ENCODE measurements at regions not wholly inside any gene's neighbourhood (a gene's known extent, or its start where the extent isn't known, plus 50 kb on each side); places are given as distances from the start of the nearest gene placed in this dataset.
"Not testable (repeated sequence)": the region's sequence is repeated elsewhere in the genome, so short reads cannot be mapped to it uniquely, and the experiment has no call there.

- DNase-seq: not testable (repeated sequence)
These were observed 90.2 kb upstream of the SLC45A1 start for GRCh38 chr1:8227674-8228073.

GRCh38 chr1:8226747-8227146 is 91.2 kb upstream of the SLC45A1 start:
- no peak for DNase-seq

GRCh38 chr1:8226024-8226423 is 91.9 kb upstream of the SLC45A1 start:
- DNase-seq: not testable (repeated sequence)

GRCh38 chr1:8223526-8223925 is 94.4 kb upstream of the SLC45A1 start:
- no peak for DNase-seq

- no peak for DNase-seq
These were observed 95.1 kb upstream of the SLC45A1 start for GRCh38 chr1:8222789-8223188.

- no peak for DNase-seq
These were observed 98.4 kb upstream of the SLC45A1 start for GRCh38 chr1:8219530-8219929.

GRCh38 chr1:8218351-8219092 is 99.4 kb upstream of the SLC45A1 start:
- no peak for DNase-seq

GRCh38 chr1:8217809-8218208 is 100.1 kb upstream of the SLC45A1 start:
- no peak for DNase-seq

- DNase-seq: peak; percentile 68
These were observed 100.8 kb upstream of the SLC45A1 start for GRCh38 chr1:8217011-8217711.

- no peak for DNase-seq
These were observed 101.9 kb upstream of the SLC45A1 start for GRCh38 chr1:8216005-8216404.

- DNase-seq: no peak
These were observed 103.3 kb upstream of the SLC45A1 start for GRCh38 chr1:8214501-8215173.

- no peak for DNase-seq
These were observed 104.2 kb upstream of the SLC45A1 start for GRCh38 chr1:8213676-8214075.

GRCh38 chr1:8213136-8213535 is 104.8 kb upstream of the SLC45A1 start:
- no peak for DNase-seq

GRCh38 chr1:8212580-8213031 is 105.3 kb upstream of the SLC45A1 start:
- no peak for DNase-seq

GRCh38 chr1:8211883-8212579 is 105.9 kb upstream of the SLC45A1 start:
- DNase-seq: no peak

- DNase-seq: no peak
These were observed 106.5 kb upstream of the SLC45A1 start for GRCh38 chr1:8211251-8211882.

- no peak for DNase-seq
These were observed 110.7 kb upstream of the SLC45A1 start for GRCh38 chr1:8207202-8207601.

- DNase-seq: no peak
These were observed 111.5 kb upstream of the SLC45A1 start for GRCh38 chr1:8206391-8206790.

- DNase-seq: no peak
These were observed 112.1 kb upstream of the SLC45A1 start for GRCh38 chr1:8205771-8206170.

- DNase-seq: no peak
These were observed 113.1 kb upstream of the SLC45A1 start for GRCh38 chr1:8204826-8205225.

GRCh38 chr1:8203551-8203950 is 114.4 kb upstream of the SLC45A1 start:
- DNase-seq: no peak

- no peak for DNase-seq
These were observed 114.9 kb upstream of the SLC45A1 start for GRCh38 chr1:8203056-8203455.

Measured in activated CD8-positive, alpha-beta memory T cell treated with anti-CD3 and anti-CD28 coated beads for 24 hours (primary cell).